Chondrocyte (in vitro differentiated cells): ENCODE measurements at regions not wholly inside any gene's neighbourhood (a gene's known extent, or its start where the extent isn't known, plus 50 kb on each side); places are given as distances from the start of the nearest gene placed in this dataset.

Experiments used
- DNase-seq: peaks from one replicate; pipeline ENCODE4 v3.0.0; 2021; ENCODE audit warnings: mixed read lengths, low spot score
- H3K27ac Mint-ChIP-seq: one replicate; pipeline ENCODE4 v1.8.0; 2021; ENCODE audit warnings: mild to moderate bottlenecking, moderate library complexity, mixed read lengths; ENCODE audit not compliant: unreplicated experiment
- H3K27me3 Mint-ChIP-seq: 2 replicates; pipeline ENCODE4 v1.8.0; 2021; ENCODE audit warnings: low read depth, mixed read lengths
- H3K36me3 Mint-ChIP-seq: 2 replicates; pipeline ENCODE4 v1.8.0; 2021; ENCODE audit warnings: low read depth, mixed read lengths
- H3K4me1 Mint-ChIP-seq: 2 replicates; pipeline ENCODE4 v1.8.0; 2021; ENCODE audit warnings: low read depth, mild to moderate bottlenecking, mixed read lengths
- H3K4me3 Mint-ChIP-seq: one replicate; pipeline ENCODE4 v1.8.0; 2021; ENCODE audit warnings: mild to moderate bottlenecking, moderate library complexity, mixed read lengths; ENCODE audit not compliant: unreplicated experiment
- H3K9me3 Mint-ChIP-seq: 2 replicates; pipeline ENCODE4 v1.8.0; 2021; ENCODE audit warnings: low read depth, mixed read lengths
- CTCF ChIP-seq: fragments of 200-600 bp; sonication (generic); IDR thresholded peaks from 2 replicates; pipeline ENCODE4 v1.5.0; 2021; ENCODE audit warnings: antibody characterized with exemption, mild to moderate bottlenecking, moderate library complexity

DNA sequence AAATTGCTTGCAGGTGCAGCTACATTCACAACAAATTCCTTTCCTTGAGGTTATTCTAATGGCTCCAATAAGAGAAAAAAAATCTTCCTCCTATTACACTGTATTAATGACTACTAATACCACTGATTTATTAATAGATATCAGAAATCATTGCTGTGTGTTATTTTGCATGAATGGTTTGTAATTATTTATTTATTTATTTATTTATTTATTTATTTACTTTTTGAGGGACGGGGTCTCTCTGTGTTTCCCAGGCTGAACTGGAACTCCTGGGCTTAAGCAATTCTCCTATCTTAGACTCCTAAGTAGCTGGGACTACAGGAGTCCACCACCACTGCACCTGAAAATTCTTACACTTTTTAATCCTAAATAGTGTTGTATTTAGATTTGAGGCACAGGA lies 390.4 kb downstream of the SI start:
- no peaks in the 10 kb centered on the region for H3K27me3 Mint-ChIP-seq
- H3K36me3 Mint-ChIP-seq, result no peaks in the 10 kb centered on the region

GRCh38 chr3:164687211-164687610 lies 391.1 kb downstream of the SI start:
- Mint-ChIP-seq H3K36me3 (no peaks in the 10 kb centered on the region), H3K27me3 (no peaks in the 10 kb centered on the region), H3K9me3 (no peaks in the 10 kb centered on the region), H3K27ac (no peak overlapping the region), H3K4me3 (no peak overlapping the region), H3K4me1 (no peaks in the 10 kb centered on the region)
- no peak for DNase-seq
- no peak for TF ChIP-seq CTCF

More for the DNA sequence above, 390.4 kb downstream of the SI start:
- Mint-ChIP-seq H3K27ac (no peak overlapping the region), H3K4me1 (no peaks in the 10 kb centered on the region), H3K4me3 (no peak overlapping the region), H3K9me3 (no peaks in the 10 kb centered on the region)
- no peak for TF ChIP-seq CTCF
- DNase-seq, result no peak

DNA sequence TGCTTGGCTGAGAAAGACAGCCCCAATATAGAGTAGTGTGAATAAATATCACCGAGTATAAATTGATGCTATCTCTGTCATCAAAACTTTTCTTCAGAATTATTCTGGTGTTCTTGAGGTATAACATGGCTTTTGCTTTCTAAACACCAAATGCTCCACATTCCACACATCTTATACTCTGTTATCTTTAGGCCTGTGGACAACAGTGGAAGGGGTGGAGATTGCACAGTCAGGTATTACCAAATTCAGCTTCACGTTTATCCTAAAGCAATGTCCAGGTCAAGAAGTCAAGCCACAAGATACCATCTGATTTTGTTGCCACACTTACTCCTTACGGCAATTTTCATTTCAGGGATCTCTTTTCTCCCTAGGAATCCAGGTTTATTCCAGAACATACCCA lies 394.8 kb downstream of the SI start:
- no peaks in the 10 kb centered on the region for H3K36me3 Mint-ChIP-seq
- no peak for TF ChIP-seq CTCF
- no peak overlapping the region for H3K27ac Mint-ChIP-seq
- no peak overlapping the region for H3K4me3 Mint-ChIP-seq
- no peak for DNase-seq
- H3K27me3 Mint-ChIP-seq, result peaks cover 3% of the 10 kb centered on the region
- H3K4me1 Mint-ChIP-seq, result no peaks in the 10 kb centered on the region
- no peaks in the 10 kb centered on the region for H3K9me3 Mint-ChIP-seq

GRCh38 chr3:164679245-164679644 lies 399.1 kb downstream of the SI start:
- H3K4me1 Mint-ChIP-seq, result no peaks in the 10 kb centered on the region
- TF ChIP-seq CTCF, result no peak
- no peaks in the 10 kb centered on the region for H3K36me3 Mint-ChIP-seq
- no peak for DNase-seq
- H3K4me3 Mint-ChIP-seq, result no peak overlapping the region
- peaks cover 3% of the 10 kb centered on the region for H3K27me3 Mint-ChIP-seq
- no peak overlapping the region for H3K27ac Mint-ChIP-seq
- H3K9me3 Mint-ChIP-seq, result no peaks in the 10 kb centered on the region

- no peak for DNase-seq
- no peak for TF ChIP-seq CTCF
- peaks cover 3% of the 10 kb centered on the region for H3K27me3 Mint-ChIP-seq
- no peak overlapping the region for H3K4me3 Mint-ChIP-seq
- no peaks in the 10 kb centered on the region for H3K4me1 Mint-ChIP-seq
- H3K9me3 Mint-ChIP-seq, result no peaks in the 10 kb centered on the region
- H3K27ac Mint-ChIP-seq, result no peak overlapping the region
- no peaks in the 10 kb centered on the region for H3K36me3 Mint-ChIP-seq
Measured at GRCh38 chr3:164677317-164677716, 401.0 kb downstream of the SI start.
